GM12892 (cell line): ENCODE measurements at regions not wholly inside any gene's neighbourhood (a gene's known extent, or its start where the extent isn't known, plus 50 kb on each side); places are given as distances from the start of the nearest gene placed in this dataset.

Source experiments
- POLR2A ChIP-seq: IDR thresholded peaks from 2 replicates; pipeline ENCODE4 v1.6.1; 2011; ENCODE audit warnings: low read depth, low read length, control low read depth
- POLR2AphosphoS5 ChIP-seq: IDR thresholded peaks from 2 replicates; pipeline ENCODE4 v1.6.1; 2011; ENCODE audit warnings: low read depth, low read length, control low read depth
- TAF1 ChIP-seq: IDR thresholded peaks from 2 replicates; pipeline ENCODE4 v1.6.1; 2011; ENCODE audit warnings: low read depth, mild to moderate bottlenecking, control low read depth, low read length, borderline replicate concordance

DNA sequence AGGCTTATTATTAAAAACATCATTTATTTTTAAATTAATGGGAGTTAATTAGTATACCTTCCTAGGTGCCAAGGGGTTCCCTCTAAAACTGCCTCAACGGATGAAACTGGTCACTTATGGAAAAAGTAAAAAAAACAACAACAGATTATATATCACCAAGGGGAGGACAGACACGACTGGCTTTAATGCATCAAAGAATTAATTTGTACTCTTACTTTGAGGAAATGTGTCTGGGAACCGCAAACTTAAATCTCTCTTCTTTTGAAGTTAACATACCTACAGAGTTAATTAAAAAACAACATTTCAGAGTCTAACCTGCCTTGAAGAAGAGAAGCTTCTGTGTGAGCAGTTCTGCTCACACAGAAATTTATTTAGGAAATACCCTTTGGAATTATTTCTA, 354.6 kb downstream of the LRRC70 start:
- no peak for TF ChIP-seq POLR2AphosphoS5
- no peak for TF ChIP-seq TAF1
- no peak for TF ChIP-seq POLR2A
